ENCODE measurements at regions not wholly inside any gene's neighbourhood (a gene's known extent, or its start where the extent isn't known, plus 50 kb on each side); places are given as distances from the start of the nearest gene placed in this dataset.

DNA sequence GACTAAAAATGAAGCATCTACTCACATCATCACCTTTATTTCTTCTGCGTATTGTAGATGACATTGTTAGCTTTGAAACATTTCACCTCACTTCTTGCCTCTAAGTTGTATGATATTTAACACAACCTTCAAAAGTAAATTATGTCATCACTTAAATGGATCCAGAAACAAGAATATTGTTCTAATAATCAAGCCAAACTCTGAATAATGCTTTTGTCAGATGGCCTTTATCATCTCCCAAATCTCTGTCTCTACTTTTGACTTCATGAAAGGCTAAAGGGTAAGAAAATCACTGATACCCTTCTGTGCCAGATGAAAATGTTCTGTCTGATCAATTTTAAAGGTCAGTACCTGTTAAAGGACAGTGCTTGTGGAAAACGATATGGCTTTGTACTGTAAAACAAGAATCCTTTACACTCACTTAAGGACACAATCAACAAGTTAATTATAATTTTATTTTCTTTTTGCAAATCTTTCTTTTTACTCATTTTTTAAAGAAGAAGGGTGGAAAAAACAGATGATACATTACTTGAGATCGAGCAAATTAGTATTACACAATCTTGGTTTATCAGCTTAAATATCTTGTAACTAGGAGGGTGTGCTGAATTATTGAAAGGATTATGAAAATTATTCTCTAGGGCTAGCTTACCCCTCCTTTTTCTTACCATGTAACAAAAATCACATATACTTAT lies 309.4 kb upstream of the IGFBP3 start:
- in situ Hi-C loops (cut with MboI), result no loop called here
- intact Hi-C loops (cut with micrococcal nuclease; ENCODE audit: unreplicated experiment), result loop anchor here (5.0 kb wide), 2 partner anchors 78 to 308 kb away; partner anchors contain the start of gene IGFBP3
- no peaks in the 10 kb centered on the region for H3K27me3 ChIP-seq (replicated peaks in 1 of 2; ENCODE audit: control insufficient read depth in 2 of 2, insufficient read depth in 2 of 2, low read length in 1 of 2)
- TF ChIP-seq, protein P1, sequence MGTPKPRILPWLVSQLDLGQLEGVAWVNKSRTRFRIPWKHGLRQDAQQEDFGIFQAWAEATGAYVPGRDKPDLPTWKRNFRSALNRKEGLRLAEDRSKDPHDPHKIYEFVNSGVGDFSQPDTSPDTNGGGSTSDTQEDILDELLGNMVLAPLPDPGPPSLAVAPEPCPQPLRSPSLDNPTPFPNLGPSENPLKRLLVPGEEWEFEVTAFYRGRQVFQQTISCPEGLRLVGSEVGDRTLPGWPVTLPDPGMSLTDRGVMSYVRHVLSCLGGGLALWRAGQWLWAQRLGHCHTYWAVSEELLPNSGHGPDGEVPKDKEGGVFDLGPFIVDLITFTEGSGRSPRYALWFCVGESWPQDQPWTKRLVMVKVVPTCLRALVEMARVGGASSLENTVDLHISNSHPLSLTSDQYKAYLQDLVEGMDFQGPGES (IDR thresholded peaks at IDR 0.05), result no peak
- no peak for TF ChIP-seq ZBTB4 (CRISPR knock-in tag; IDR thresholded peaks at IDR 0.05)
- TF ChIP-seq PRDM15 (CRISPR knock-in tag; IDR thresholded peaks at IDR 0.05), result no peak
- no peak for TF ChIP-seq CREM (IDR thresholded peaks at IDR 0.05; ENCODE audit: low read depth)
- no peak for TF ChIP-seq ZNF24 (IDR thresholded peaks at IDR 0.05)
- TF ChIP-seq NFIC (IDR thresholded peaks at IDR 0.05; ENCODE audit: low read depth, low read length), result no peak
- no peak for TF ChIP-seq MYB (IDR thresholded peaks at IDR 0.05; ENCODE audit: borderline replicate concordance, low read depth, low read length)
- TF ChIP-seq ZNF384 (IDR thresholded peaks at IDR 0.05; ENCODE audit: borderline replicate concordance, low read depth, low read length), result no peak
- TF ChIP-seq ZSCAN29 (IDR thresholded peaks at IDR 0.05), result no peak
- TF ChIP-seq, protein P2, sequence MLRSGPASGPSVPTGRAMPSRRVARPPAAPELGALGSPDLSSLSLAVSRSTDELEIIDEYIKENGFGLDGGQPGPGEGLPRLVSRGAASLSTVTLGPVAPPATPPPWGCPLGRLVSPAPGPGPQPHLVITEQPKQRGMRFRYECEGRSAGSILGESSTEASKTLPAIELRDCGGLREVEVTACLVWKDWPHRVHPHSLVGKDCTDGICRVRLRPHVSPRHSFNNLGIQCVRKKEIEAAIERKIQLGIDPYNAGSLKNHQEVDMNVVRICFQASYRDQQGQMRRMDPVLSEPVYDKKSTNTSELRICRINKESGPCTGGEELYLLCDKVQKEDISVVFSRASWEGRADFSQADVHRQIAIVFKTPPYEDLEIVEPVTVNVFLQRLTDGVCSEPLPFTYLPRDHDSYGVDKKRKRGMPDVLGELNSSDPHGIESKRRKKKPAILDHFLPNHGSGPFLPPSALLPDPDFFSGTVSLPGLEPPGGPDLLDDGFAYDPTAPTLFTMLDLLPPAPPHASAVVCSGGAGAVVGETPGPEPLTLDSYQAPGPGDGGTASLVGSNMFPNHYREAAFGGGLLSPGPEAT (IDR thresholded peaks at IDR 0.05; ENCODE audit: low read depth), result no peak
- no peak for TF ChIP-seq NKRF (conservative IDR thresholded peaks at IDR 0.05)

More for the DNA sequence above, 309.4 kb upstream of the IGFBP3 start:
- Histone ChIP-seq H3K27ac (ENCODE audit: control insufficient read depth, insufficient read depth) (no peak overlapping the region), H4K20me1 (ENCODE audit: control insufficient read depth, insufficient read depth) (no peaks in the 10 kb centered on the region), H3K4me2 (ENCODE audit: control insufficient read depth, insufficient read depth) (no peak overlapping the region), H2AFZ (ENCODE audit: control insufficient read depth, low read depth, low read length) (no peak overlapping the region), H3K4me3 (no peak overlapping the region), H3K79me2 (ENCODE audit: control insufficient read depth, insufficient read depth, low read length) (no peaks in the 10 kb centered on the region), H3K36me3 (ENCODE audit: control insufficient read depth in 2 of 2, insufficient read depth in 2 of 2, low read length in 1 of 2) (no peaks in the 10 kb centered on the region), H3K9me3 (replicated peaks; ENCODE audit: control insufficient read depth, insufficient read depth, low read length) (no peaks in the 10 kb centered on the region), H3K9ac (ENCODE audit: control insufficient read depth, insufficient read depth, low read length) (no peak overlapping the region), H3K4me1 (ENCODE audit: control insufficient read depth, insufficient read depth, low read length) (no peaks in the 10 kb centered on the region)
- DNase-seq (ENCODE audit: low read depth, low spot score) (no peak), FAIRE-seq (no peak), ATAC-seq (no peak)
- SMC1A ChIA-PET (ENCODE audit: uncharacterized antibody, unreplicated experiment), result interaction anchor here (1.0 to 1.7 kb wide), 2 partner anchors 16 to 36 kb away, joined by 3 to 5 read pairs; no protein-coding TSS in a partner anchor
- 18% methylated on average over 3 of the region's 3 CpGs for WGBS (ENCODE audit: insufficient coverage, insufficient replicate concordance, low lambda C conversion rate, missing lambda C conversion rate)
- RAD21 ChIA-PET (ENCODE audit: unreplicated experiment), result interaction anchor here (1.1 kb wide), 1 partner anchor 308 kb away, joined by 3 read pairs; no protein-coding TSS in a partner anchor
- no TSS peak for BruUV-seq (replicated peaks)
- CTCF ChIA-PET, result no interaction called here
- POLR2A ChIA-PET, result no interaction called here
